ENCODE measurements at regions not wholly inside any gene's neighbourhood (a gene's known extent, or its start where the extent isn't known, plus 50 kb on each side); places are given as distances from the start of the nearest gene placed in this dataset.

- DNase-seq (ENCODE audit: low spot score): no peak
- TF ChIP-seq CTCF (IDR thresholded peaks at IDR 0.05; ENCODE audit: borderline replicate concordance, control extremely low read depth, extremely low read depth, insufficient read depth, missing control alignments): no peak
- in situ Hi-C loops (cut with MboI; ENCODE audit: low sequenced_read_pairs, unreplicated experiment): no loop called here
Observed at GRCh38 chr1:222037720-222038119, 295.8 kb upstream of the DUSP10 start.

- no peak for TF ChIP-seq CTCF (IDR thresholded peaks at IDR 0.05; ENCODE audit: borderline replicate concordance, control extremely low read depth, extremely low read depth, insufficient read depth, missing control alignments)
- in situ Hi-C loops (cut with MboI; ENCODE audit: low sequenced_read_pairs, unreplicated experiment): no loop called here
- DNase-seq (ENCODE audit: low spot score): no peak
Observed at GRCh38 chr1:222034790-222035189, 292.9 kb upstream of the DUSP10 start.

- in situ Hi-C loops (cut with MboI; ENCODE audit: low sequenced_read_pairs, unreplicated experiment): no loop called here
- no peak for DNase-seq (ENCODE audit: low spot score)
- TF ChIP-seq CTCF (IDR thresholded peaks at IDR 0.05; ENCODE audit: borderline replicate concordance, control extremely low read depth, extremely low read depth, insufficient read depth, missing control alignments): no peak
Observed at GRCh38 chr1:222033450-222033849, 291.6 kb upstream of the DUSP10 start.

GRCh38 chr1:222031318-222031717 lies 289.4 kb upstream of the DUSP10 start:
- TF ChIP-seq CTCF (IDR thresholded peaks at IDR 0.05; ENCODE audit: borderline replicate concordance, control extremely low read depth, extremely low read depth, insufficient read depth, missing control alignments): no peak
- no peak for DNase-seq (ENCODE audit: low spot score)
- in situ Hi-C loops (cut with MboI; ENCODE audit: low sequenced_read_pairs, unreplicated experiment): no loop called here

- in situ Hi-C loops (cut with MboI; ENCODE audit: low sequenced_read_pairs, unreplicated experiment): no loop called here
- no peak for TF ChIP-seq CTCF (IDR thresholded peaks at IDR 0.05; ENCODE audit: borderline replicate concordance, control extremely low read depth, extremely low read depth, insufficient read depth, missing control alignments)
- DNase-seq (ENCODE audit: low spot score): no peak
Observed at GRCh38 chr1:222028676-222029075, 286.8 kb upstream of the DUSP10 start.

GRCh38 chr1:222028116-222028515 lies 286.2 kb upstream of the DUSP10 start:
- in situ Hi-C loops (cut with MboI; ENCODE audit: low sequenced_read_pairs, unreplicated experiment): no loop called here
- no peak for TF ChIP-seq CTCF (IDR thresholded peaks at IDR 0.05; ENCODE audit: borderline replicate concordance, control extremely low read depth, extremely low read depth, insufficient read depth, missing control alignments)
- DNase-seq (ENCODE audit: low spot score): no peak

- no peak for DNase-seq (ENCODE audit: low spot score)
- in situ Hi-C loops (cut with MboI; ENCODE audit: low sequenced_read_pairs, unreplicated experiment): no loop called here
- TF ChIP-seq CTCF (IDR thresholded peaks at IDR 0.05; ENCODE audit: borderline replicate concordance, control extremely low read depth, extremely low read depth, insufficient read depth, missing control alignments): no peak
Observed at GRCh38 chr1:222026280-222026679, 284.4 kb upstream of the DUSP10 start.

Data from GM13976 (cell line).